ENCODE measurements at regions not wholly inside any gene's neighbourhood (a gene's known extent, or its start where the extent isn't known, plus 50 kb on each side); places are given as distances from the start of the nearest gene placed in this dataset.

- Histone ChIP-seq H3K4me1 (ENCODE audit: control insufficient read depth in 5 of 5, insufficient read depth in 5 of 5, low read length in 5 of 5) (no peaks in the 10 kb centered on the region), H3K9ac (ENCODE audit: insufficient read depth in 1 of 2, low read length in 2 of 2) (no peak overlapping the region), H3K4me3 (no peak overlapping the region), H3K36me3 (ENCODE audit: control insufficient read depth in 4 of 4, insufficient read depth in 4 of 4, low read length in 4 of 4) (no peaks in the 10 kb centered on the region), H3K27ac (ENCODE audit: low read depth in 1 of 2, low read length in 1 of 2) (no peak overlapping the region), H3K27me3 (ENCODE audit: control insufficient read depth in 3 of 3, insufficient read depth in 3 of 3, low read length in 2 of 3) (no peaks in the 10 kb centered on the region), H3K9me3 (ENCODE audit: control insufficient read depth in 4 of 4, insufficient read depth in 3 of 4, low read length in 3 of 4) (peaks cover 0 to 11% (median 2%) of the 10 kb centered on the region in 4 donors)
- no peak for DNase-seq
- TF ChIP-seq, protein P1, sequence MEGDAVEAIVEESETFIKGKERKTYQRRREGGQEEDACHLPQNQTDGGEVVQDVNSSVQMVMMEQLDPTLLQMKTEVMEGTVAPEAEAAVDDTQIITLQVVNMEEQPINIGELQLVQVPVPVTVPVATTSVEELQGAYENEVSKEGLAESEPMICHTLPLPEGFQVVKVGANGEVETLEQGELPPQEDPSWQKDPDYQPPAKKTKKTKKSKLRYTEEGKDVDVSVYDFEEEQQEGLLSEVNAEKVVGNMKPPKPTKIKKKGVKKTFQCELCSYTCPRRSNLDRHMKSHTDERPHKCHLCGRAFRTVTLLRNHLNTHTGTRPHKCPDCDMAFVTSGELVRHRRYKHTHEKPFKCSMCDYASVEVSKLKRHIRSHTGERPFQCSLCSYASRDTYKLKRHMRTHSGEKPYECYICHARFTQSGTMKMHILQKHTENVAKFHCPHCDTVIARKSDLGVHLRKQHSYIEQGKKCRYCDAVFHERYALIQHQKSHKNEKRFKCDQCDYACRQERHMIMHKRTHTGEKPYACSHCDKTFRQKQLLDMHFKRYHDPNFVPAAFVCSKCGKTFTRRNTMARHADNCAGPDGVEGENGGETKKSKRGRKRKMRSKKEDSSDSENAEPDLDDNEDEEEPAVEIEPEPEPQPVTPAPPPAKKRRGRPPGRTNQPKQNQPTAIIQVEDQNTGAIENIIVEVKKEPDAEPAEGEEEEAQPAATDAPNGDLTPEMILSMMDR (IDR thresholded peaks at IDR 0.05; ENCODE audit: control extremely low read depth, extremely low read depth), result no peak
- ATAC-seq (ENCODE audit: insufficient read depth, low FRiP score), result no peak
- WGBS, 2 donors, result 94 to 97% methylated on average over 19 of the region's 19 CpGs
Observed at GRCh38 chr11:28512143-28512756, 404.1 kb downstream of the METTL15 start.

DNA sequence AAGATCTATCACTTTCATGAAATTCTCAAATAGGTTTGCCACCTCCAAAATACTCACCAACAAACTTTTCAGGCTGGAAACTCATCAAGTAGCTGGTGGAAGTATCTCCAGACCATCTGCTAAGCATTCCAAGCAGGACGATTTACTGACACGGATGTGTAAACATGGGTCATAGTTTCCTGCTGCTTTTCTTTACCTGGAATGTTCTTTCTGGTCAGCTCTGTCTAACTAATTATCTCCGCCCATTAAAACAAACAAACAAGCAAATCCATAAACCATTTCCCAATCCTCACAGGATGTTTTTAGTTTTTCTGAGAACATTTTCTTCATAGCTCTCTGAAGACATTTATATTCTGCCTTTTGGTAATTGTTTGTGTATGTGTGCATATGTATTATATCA is 397.0 kb downstream of the METTL15 start:
- H3K27me3 ChIP-seq (ENCODE audit: control insufficient read depth in 3 of 3, insufficient read depth in 3 of 3, low read length in 2 of 3), result no peaks in the 10 kb centered on the region
- no peaks in the 10 kb centered on the region for H3K36me3 ChIP-seq (ENCODE audit: control insufficient read depth in 4 of 4, insufficient read depth in 4 of 4, low read length in 4 of 4)
- TF ChIP-seq, protein P1 (IDR thresholded peaks at IDR 0.05; ENCODE audit: control extremely low read depth, extremely low read depth), result no peak
- no peak for DNase-seq
- no peak for ATAC-seq (ENCODE audit: insufficient read depth, low FRiP score)
- WGBS, 2 donors, result 61 to 73% methylated on average over 3 of the region's 3 CpGs
- no peak overlapping the region for H3K4me3 ChIP-seq
- no peak overlapping the region for H3K9ac ChIP-seq (ENCODE audit: insufficient read depth in 1 of 2, low read length in 2 of 2)
- H3K27ac ChIP-seq (ENCODE audit: low read depth in 1 of 2, low read length in 1 of 2), result no peak overlapping the region
- H3K4me1 ChIP-seq (ENCODE audit: control insufficient read depth in 5 of 5, insufficient read depth in 5 of 5, low read length in 5 of 5), result no peaks in the 10 kb centered on the region
- H3K9me3 ChIP-seq (ENCODE audit: control insufficient read depth in 4 of 4, insufficient read depth in 3 of 4, low read length in 3 of 4), result no peaks in the 10 kb centered on the region

GRCh38 chr11:28504555-28505110 is 396.4 kb downstream of the METTL15 start:
- DNase-seq (no peak), ATAC-seq (ENCODE audit: insufficient read depth, low FRiP score) (no peak)
- Histone ChIP-seq H3K27me3 (ENCODE audit: control insufficient read depth in 3 of 3, insufficient read depth in 3 of 3, low read length in 2 of 3) (no peaks in the 10 kb centered on the region), H3K9ac (ENCODE audit: insufficient read depth in 1 of 2, low read length in 2 of 2) (no peak overlapping the region), H3K4me1 (ENCODE audit: control insufficient read depth in 5 of 5, insufficient read depth in 5 of 5, low read length in 5 of 5) (no peaks in the 10 kb centered on the region), H3K9me3 (ENCODE audit: control insufficient read depth in 4 of 4, insufficient read depth in 3 of 4, low read length in 3 of 4) (no peaks in the 10 kb centered on the region), H3K36me3 (ENCODE audit: control insufficient read depth in 4 of 4, insufficient read depth in 4 of 4, low read length in 4 of 4) (no peaks in the 10 kb centered on the region), H3K27ac (ENCODE audit: low read depth in 1 of 2, low read length in 1 of 2) (no peak overlapping the region), H3K4me3 (no peak overlapping the region)
- TF ChIP-seq, protein P1 (IDR thresholded peaks at IDR 0.05; ENCODE audit: control extremely low read depth, extremely low read depth), result no peak
- WGBS, 2 donors, result 80 to 90% methylated on average over 6 of the region's 6 CpGs

All from lung (tissue), 11 donors.